GM13977 (cell line): ENCODE measurements at regions not wholly inside any gene's neighbourhood (a gene's known extent, or its start where the extent isn't known, plus 50 kb on each side); places are given as distances from the start of the nearest gene placed in this dataset.

Experiments used
- DNase-seq: peaks from one replicate; pipeline ENCODE4 v3.0.0; 2012; ENCODE audit warnings: low spot score
- CTCF ChIP-seq: IDR thresholded peaks from 2 replicates; pipeline ENCODE4 v1.5.1; 2012; ENCODE audit warnings: mild to moderate bottlenecking, control low read depth; ENCODE audit not compliant: insufficient read depth; ENCODE audit errors: extremely low read depth, missing control alignments
- in situ Hi-C: fragments of 300-500 bp; cut with MboI; formaldehyde crosslinking; loops from one replicate; pipeline ENCODE4 v1.12.0; 2022; ENCODE audit warnings: low sequenced_read_pairs, low pct_unique_long_range_greater_than_20kb, mixed read lengths, inconsistent platforms; ENCODE audit not compliant: unreplicated experiment

GRCh38 chr1:90522432-90522831, 194.7 kb downstream of the BARHL2 start:
- no peak for DNase-seq

GRCh38 chr1:90513956-90514355, 203.1 kb downstream of the BARHL2 start:
- in situ Hi-C loops, result no loop called here
- DNase-seq, result no peak
- no peak for TF ChIP-seq CTCF

More at GRCh38 chr1:90522432-90522831, 194.7 kb downstream of the BARHL2 start:
- in situ Hi-C loops, result no loop called here
- TF ChIP-seq CTCF, result no peak

- no peak for TF ChIP-seq CTCF
- in situ Hi-C loops, result no loop called here
- DNase-seq, result no peak
Measured at GRCh38 chr1:90512441-90512840, 204.7 kb downstream of the BARHL2 start.

GRCh38 chr1:90510143-90510542, 207.0 kb downstream of the BARHL2 start:
- DNase-seq, result no peak
- no peak for TF ChIP-seq CTCF
- in situ Hi-C loops, result no loop called here

- no peak for TF ChIP-seq CTCF
- DNase-seq, result no peak
- in situ Hi-C loops, result no loop called here
Measured at GRCh38 chr1:90509225-90510048, 207.7 kb downstream of the BARHL2 start.

- TF ChIP-seq CTCF, result no peak
- no peak for DNase-seq
- in situ Hi-C loops, result no loop called here
Measured at GRCh38 chr1:90508376-90509167, 208.5 kb downstream of the BARHL2 start.
